GM04503 (cell line): ENCODE measurements at regions not wholly inside any gene's neighbourhood (a gene's known extent, or its start where the extent isn't known, plus 50 kb on each side); places are given as distances from the start of the nearest gene placed in this dataset.

Source experiments
- DNase-seq: peaks from one replicate; pipeline ENCODE4 v3.0.0-alpha.2; 2012; ENCODE audit warnings: low read depth

- DNase-seq: no peak
Measured at GRCh38 chr5:68431186-68431585, 215.6 kb downstream of the PIK3R1 start.

GRCh38 chr5:68431601-68432337, 216.2 kb downstream of the PIK3R1 start:
- DNase-seq: no peak

- DNase-seq: no peak
Measured at GRCh38 chr5:68432682-68433081, 217.1 kb downstream of the PIK3R1 start.

GRCh38 chr5:68433526-68433922, 218.0 kb downstream of the PIK3R1 start:
- no peak for DNase-seq

- peak; percentile 97 for DNase-seq
Measured at GRCh38 chr5:68433923-68434879, 218.6 kb downstream of the PIK3R1 start.

GRCh38 chr5:68435611-68436010, 220.1 kb downstream of the PIK3R1 start:
- DNase-seq: no peak

- DNase-seq: no peak
Measured at GRCh38 chr5:68436686-68437520, 221.3 kb downstream of the PIK3R1 start.

DNA sequence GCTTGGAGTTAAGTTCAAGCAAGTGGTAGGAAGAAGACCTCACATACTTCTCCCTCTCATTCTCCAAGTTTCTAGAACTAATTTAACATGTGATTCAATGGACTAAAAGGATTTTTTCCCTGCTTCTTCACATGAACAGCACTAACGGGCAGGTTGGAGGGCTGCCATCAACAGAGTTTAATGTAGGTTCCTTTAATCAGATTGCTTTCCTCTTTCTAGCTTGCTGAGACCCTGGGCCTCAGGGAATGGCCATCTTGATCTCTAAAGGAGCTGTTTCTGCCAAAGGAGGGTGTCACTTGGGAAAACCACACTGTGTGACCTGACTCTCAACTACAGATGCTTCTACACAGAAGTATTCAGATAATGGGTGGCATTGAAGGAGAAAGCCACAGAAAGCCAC, 223.3 kb downstream of the PIK3R1 start:
- DNase-seq: no peak

- DNase-seq: no peak
Measured at GRCh38 chr5:68440245-68440644, 224.7 kb downstream of the PIK3R1 start.

GRCh38 chr5:68440651-68441050, 225.1 kb downstream of the PIK3R1 start:
- DNase-seq: no peak

DNA sequence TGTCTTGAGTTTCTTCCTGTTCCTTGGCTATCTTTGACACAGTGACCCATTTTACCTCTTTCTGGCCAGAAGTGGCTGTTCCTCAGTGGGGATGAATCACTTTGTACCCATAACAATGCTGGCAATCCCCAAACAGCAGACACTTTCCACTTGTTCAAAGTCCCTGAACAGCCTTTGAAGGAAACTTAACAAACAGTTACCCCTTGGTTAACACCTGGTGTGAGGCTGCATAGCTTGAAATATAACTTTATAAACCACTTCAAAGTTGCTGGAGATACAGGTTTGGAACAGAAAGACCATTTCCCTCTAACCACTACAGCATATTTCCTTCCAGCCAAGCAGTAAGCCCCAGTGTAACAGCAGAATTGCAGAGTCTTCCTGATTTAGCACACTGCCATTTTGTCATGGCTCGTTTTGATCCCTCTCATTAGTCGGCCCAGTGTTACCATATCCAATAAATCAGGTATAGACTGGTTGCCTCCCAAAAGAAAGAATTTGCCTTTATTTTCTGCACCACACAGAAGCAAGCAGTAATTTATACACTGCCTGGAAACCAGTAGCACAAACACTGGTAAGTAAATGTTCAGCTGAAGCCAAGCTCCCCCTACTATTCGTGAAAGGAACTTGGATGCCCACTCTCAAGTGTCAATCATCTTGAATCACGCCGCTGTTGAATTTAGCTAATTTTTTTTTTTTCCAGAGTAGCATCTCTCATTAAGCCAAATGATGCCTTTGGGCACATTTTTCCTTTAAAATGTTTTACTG, 225.9 kb downstream of the PIK3R1 start:
- DNase-seq: no peak

GRCh38 chr5:68443091-68443490, 227.5 kb downstream of the PIK3R1 start:
- DNase-seq: no peak

DNA sequence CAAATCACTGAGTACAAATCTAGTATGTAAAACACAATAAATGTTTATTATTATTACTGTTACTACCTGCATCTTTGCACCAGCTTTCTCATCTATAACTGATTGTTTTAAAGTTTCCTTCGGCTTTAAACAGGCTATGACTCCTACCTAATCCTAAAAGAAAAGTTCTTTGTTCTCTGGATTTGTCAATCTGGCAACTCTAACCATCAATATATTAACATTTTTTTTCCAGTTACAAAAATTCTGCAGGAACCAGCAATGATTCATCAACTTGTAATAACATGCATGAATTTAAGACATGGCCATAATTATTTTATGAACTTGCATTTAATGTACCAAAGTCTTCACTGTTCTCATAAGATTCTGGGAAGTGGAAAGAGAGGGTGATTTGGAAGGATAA, 228.5 kb downstream of the PIK3R1 start:
- no peak for DNase-seq

GRCh38 chr5:68444833-68445232, 229.3 kb downstream of the PIK3R1 start:
- no peak for DNase-seq

GRCh38 chr5:68445257-68446069, 229.9 kb downstream of the PIK3R1 start:
- DNase-seq: no peak

GRCh38 chr5:68446070-68446357, 230.5 kb downstream of the PIK3R1 start:
- DNase-seq: no peak

- DNase-seq: no peak
Measured at GRCh38 chr5:68446487-68446894, 230.9 kb downstream of the PIK3R1 start.

GRCh38 chr5:68447136-68447929, 231.8 kb downstream of the PIK3R1 start:
- DNase-seq: no peak

DNA sequence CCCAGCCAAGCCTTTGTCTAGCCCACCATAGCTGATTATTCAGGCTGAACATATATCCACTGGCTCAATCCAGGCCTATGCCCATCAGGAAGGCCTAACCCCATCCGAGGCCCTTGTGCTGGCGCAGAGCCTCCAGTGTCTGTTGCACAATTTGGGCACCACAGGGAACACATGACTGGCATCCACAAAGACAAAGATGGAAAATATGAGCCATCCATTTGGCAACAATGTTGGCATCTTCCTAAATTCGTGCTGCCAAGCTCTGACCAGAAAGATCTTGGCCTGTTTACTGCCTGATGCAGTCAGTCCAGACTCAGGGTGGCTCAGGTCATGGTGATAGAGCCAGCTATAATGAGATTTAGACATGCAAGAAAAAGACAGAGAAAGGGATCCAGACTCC, 233.8 kb downstream of the PIK3R1 start:
- DNase-seq: no peak

- no peak for DNase-seq
Measured at GRCh38 chr5:68450245-68450852, 234.8 kb downstream of the PIK3R1 start.
